ENCODE measurements at regions not wholly inside any gene's neighbourhood (a gene's known extent, or its start where the extent isn't known, plus 50 kb on each side); places are given as distances from the start of the nearest gene placed in this dataset.

- Histone ChIP-seq H3K9me3 (ENCODE audit: low read length) (peaks cover 55% of the 10 kb centered on the region), H3K79me2 (ENCODE audit: insufficient read depth, low read length) (no peaks in the 10 kb centered on the region), H3K4me3 (replicated peaks in 1 of 3; ENCODE audit: insufficient read depth in 1 of 3, low read depth in 2 of 3, low read length in 3 of 3) (no peak overlapping the region), H3K4me1 (ENCODE audit: insufficient read depth, low read length) (no peaks in the 10 kb centered on the region), H3K4me2 (ENCODE audit: low read depth, low read length) (no peak overlapping the region), H3K36me3 (replicated peaks in 1 of 2; ENCODE audit: control insufficient read depth in 1 of 2, insufficient read depth in 2 of 2, low read length in 2 of 2) (no peaks in the 10 kb centered on the region), H4K20me1 (ENCODE audit: insufficient read depth, low read length) (no peaks in the 10 kb centered on the region), H3K27me3 (ENCODE audit: control insufficient read depth in 1 of 2, insufficient read depth in 2 of 2, low read length in 2 of 2) (no peaks in the 10 kb centered on the region), H3K27ac (ENCODE audit: extremely low read length, insufficient read depth, low read length) (no peak overlapping the region), H3K9ac (ENCODE audit: insufficient read depth, low read depth, low read length) (no peak overlapping the region), H2AFZ (ENCODE audit: low read length) (no peak overlapping the region)
- intact Hi-C loops (cut with micrococcal nuclease; ENCODE audit: unreplicated experiment), result no loop called here
- CTCF ChIA-PET (ENCODE audit: low intra/inter-chr PET ratio, low total read pairs), result no interaction called here
- WGBS (ENCODE audit: low lambda C conversion rate), result 0% methylated on average over 1 of the region's 1 CpG
- in situ Hi-C loops (cut with HindIII; ENCODE audit: extremely low pct_ligation_motif_present, low pct_unique_long_range_greater_than_20kb), result no loop called here
- ATAC-seq (no peak), FAIRE-seq (no peak), DNase-seq (ENCODE audit: low spot score) (no peak)
- TF ChIP-seq SSRP1 (CRISPR knock-in tag; IDR thresholded peaks at IDR 0.05) (no peak), ZNF101 (CRISPR knock-in tag; IDR thresholded peaks at IDR 0.05; ENCODE audit: borderline replicate concordance, low read depth) (no peak), CREBL2 (CRISPR knock-in tag; IDR thresholded peaks at IDR 0.05; ENCODE audit: borderline replicate concordance) (no peak), PTBP1 (IDR thresholded peaks at IDR 0.05; ENCODE audit: low read depth, low read length, poor library complexity, severe bottlenecking) (no peak), ZNF350 (CRISPR knock-in tag; IDR thresholded peaks at IDR 0.05; ENCODE audit: borderline replicate concordance, low read depth) (no peak), SNAI1 (CRISPR knock-in tag; IDR thresholded peaks at IDR 0.05; ENCODE audit: borderline replicate concordance) (no peak), YEATS4 (CRISPR knock-in tag; IDR thresholded peaks at IDR 0.05; ENCODE audit: borderline replicate concordance) (no peak), ISX (CRISPR knock-in tag; conservative IDR thresholded peaks at IDR 0.05) (no peak), NFKBIZ (CRISPR knock-in tag; IDR thresholded peaks at IDR 0.05) (no peak)
- POLR2A ChIA-PET, result no interaction called here
- no TSS peak for BruUV-seq (replicated peaks)
Measured at GRCh38 chr4:58413849-58414248, 1303.7 kb upstream of the IGFBP7 start.

- Histone ChIP-seq H3K79me2 (ENCODE audit: insufficient read depth, low read length) (no peaks in the 10 kb centered on the region), H3K36me3 (replicated peaks in 1 of 2; ENCODE audit: control insufficient read depth in 1 of 2, insufficient read depth in 2 of 2, low read length in 2 of 2) (no peaks in the 10 kb centered on the region), H3K9ac (ENCODE audit: insufficient read depth, low read depth, low read length) (no peak overlapping the region), H3K9me3 (ENCODE audit: low read length) (peaks cover 57% of the 10 kb centered on the region), H3K4me2 (ENCODE audit: low read depth, low read length) (no peak overlapping the region), H3K27me3 (ENCODE audit: control insufficient read depth in 1 of 2, insufficient read depth in 2 of 2, low read length in 2 of 2) (no peaks in the 10 kb centered on the region), H3K4me1 (ENCODE audit: insufficient read depth, low read length) (no peaks in the 10 kb centered on the region), H2AFZ (ENCODE audit: low read length) (no peak overlapping the region), H3K4me3 (replicated peaks in 1 of 3; ENCODE audit: insufficient read depth in 1 of 3, low read depth in 2 of 3, low read length in 3 of 3) (no peak overlapping the region), H4K20me1 (ENCODE audit: insufficient read depth, low read length) (no peaks in the 10 kb centered on the region), H3K27ac (ENCODE audit: extremely low read length, insufficient read depth, low read length) (no peak overlapping the region)
- WGBS (ENCODE audit: low lambda C conversion rate), result 27% methylated on average over 2 of the region's 2 CpGs
- intact Hi-C loops (cut with micrococcal nuclease; ENCODE audit: unreplicated experiment) (no loop called here), in situ Hi-C loops (cut with HindIII; ENCODE audit: extremely low pct_ligation_motif_present, low pct_unique_long_range_greater_than_20kb) (no loop called here)
- no peak for ATAC-seq
- ChIA-PET CTCF (ENCODE audit: low intra/inter-chr PET ratio, low total read pairs) (no interaction called here), POLR2A (no interaction called here)
- no peak for FAIRE-seq
- TF ChIP-seq ZMYM4 (CRISPR knock-in tag; IDR thresholded peaks at IDR 0.05) (no peak), HNRNPK (IDR thresholded peaks at IDR 0.05; ENCODE audit: low read depth, low read length, poor library complexity, severe bottlenecking) (peak; percentile 58)
- DNase-seq (ENCODE audit: low spot score), result no peak
- no TSS peak for BruUV-seq (replicated peaks)
Measured at GRCh38 chr4:58411904-58412303, 1301.7 kb upstream of the IGFBP7 start.

All from HepG2 (cell line).